ENCODE measurements at regions not wholly inside any gene's neighbourhood (a gene's known extent, or its start where the extent isn't known, plus 50 kb on each side); places are given as distances from the start of the nearest gene placed in this dataset.

DNA sequence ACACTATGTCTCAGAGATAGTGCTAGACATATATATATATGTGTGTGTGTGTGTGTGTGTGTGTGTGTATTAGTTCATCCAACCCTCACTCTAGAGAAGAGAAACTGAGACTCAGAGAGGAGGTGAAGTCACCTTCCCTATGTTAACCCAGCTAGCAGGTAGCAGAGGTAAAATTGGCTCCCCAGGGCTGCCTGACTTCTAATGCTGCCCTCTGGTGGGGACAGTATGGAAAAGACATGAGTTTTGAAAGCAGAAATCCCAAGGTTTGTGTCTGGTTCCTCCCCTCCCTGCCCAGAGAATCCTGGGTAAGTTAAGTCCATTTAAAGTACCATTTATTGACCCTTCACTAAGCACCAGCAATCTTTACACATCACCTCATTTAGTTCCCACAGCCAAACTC is 137.7 kb downstream of the THNSL2 start:
- TF ChIP-seq SMC3 (IDR thresholded peaks at IDR 0.05; ENCODE audit: borderline replicate concordance, low read length) (peak; percentile 45; the same call in 1 of the 2 replicates), RAD21 (IDR thresholded peaks at IDR 0.05; ENCODE audit: insufficient read depth, low read depth, low read length) (peak; percentile 32; the same call in 1 of the 2 replicates), CEBPB (IDR thresholded peaks at IDR 0.05; ENCODE audit: borderline replicate concordance in 1 of 2, low read depth in 2 of 2, low read length in 2 of 2) (no peak)
- TF ChIP-seq, protein P1, sequence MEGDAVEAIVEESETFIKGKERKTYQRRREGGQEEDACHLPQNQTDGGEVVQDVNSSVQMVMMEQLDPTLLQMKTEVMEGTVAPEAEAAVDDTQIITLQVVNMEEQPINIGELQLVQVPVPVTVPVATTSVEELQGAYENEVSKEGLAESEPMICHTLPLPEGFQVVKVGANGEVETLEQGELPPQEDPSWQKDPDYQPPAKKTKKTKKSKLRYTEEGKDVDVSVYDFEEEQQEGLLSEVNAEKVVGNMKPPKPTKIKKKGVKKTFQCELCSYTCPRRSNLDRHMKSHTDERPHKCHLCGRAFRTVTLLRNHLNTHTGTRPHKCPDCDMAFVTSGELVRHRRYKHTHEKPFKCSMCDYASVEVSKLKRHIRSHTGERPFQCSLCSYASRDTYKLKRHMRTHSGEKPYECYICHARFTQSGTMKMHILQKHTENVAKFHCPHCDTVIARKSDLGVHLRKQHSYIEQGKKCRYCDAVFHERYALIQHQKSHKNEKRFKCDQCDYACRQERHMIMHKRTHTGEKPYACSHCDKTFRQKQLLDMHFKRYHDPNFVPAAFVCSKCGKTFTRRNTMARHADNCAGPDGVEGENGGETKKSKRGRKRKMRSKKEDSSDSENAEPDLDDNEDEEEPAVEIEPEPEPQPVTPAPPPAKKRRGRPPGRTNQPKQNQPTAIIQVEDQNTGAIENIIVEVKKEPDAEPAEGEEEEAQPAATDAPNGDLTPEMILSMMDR (IDR thresholded peaks at IDR 0.05 in 2 of 3, conservative IDR thresholded peaks at IDR 0.05 in 1 of 3; ENCODE audit: control insufficient read depth in 2 of 3, extremely low read depth in 1 of 3, insufficient read depth in 1 of 3, low read depth in 3 of 3, low read length in 3 of 3) = peak; percentile 35 to 48 (median 46); a peak in 5 of 6 replicates
- ChIA-PET POLR2A (no interaction called here), CTCF (interaction anchor here (0.7 to 2.4 kb wide), 12 partner anchors 8 to 123 kb away, joined by 3 to 19 read pairs (median 4); no protein-coding TSS in a partner anchor), RAD21 (ENCODE audit: unreplicated experiment) (interaction anchor here (0.7 to 1.9 kb wide), 4 partner anchors 12 to 116 kb away, joined by 3 to 12 read pairs (median 4); no protein-coding TSS in a partner anchor), SMC1A (ENCODE audit: uncharacterized antibody, unreplicated experiment) (interaction anchor here (0.9 to 3.0 kb wide), 4 partner anchors 13 to 117 kb away, joined by 3 to 17 read pairs (median 4); no protein-coding TSS in a partner anchor)
- BruUV-seq (replicated peaks) = no TSS peak
- intact Hi-C loops (cut with micrococcal nuclease; ENCODE audit: unreplicated experiment) (loop anchor here (5.0 kb wide), 1 partner anchor 116 kb away; no protein-coding TSS in a partner anchor), in situ Hi-C loops (cut with MboI) (no loop called here)
- Histone ChIP-seq H3K79me2 (ENCODE audit: control insufficient read depth, insufficient read depth, low read length) (no peaks in the 10 kb centered on the region), H3K27me3 (replicated peaks in 1 of 2; ENCODE audit: control insufficient read depth in 2 of 2, insufficient read depth in 2 of 2, low read length in 1 of 2) (no peaks in the 10 kb centered on the region), H3K36me3 (ENCODE audit: control insufficient read depth in 2 of 2, insufficient read depth in 2 of 2, low read length in 1 of 2) (no peaks in the 10 kb centered on the region), H3K27ac (ENCODE audit: control insufficient read depth, insufficient read depth) (no peak overlapping the region), H3K9ac (ENCODE audit: control insufficient read depth, insufficient read depth, low read length) (no peak overlapping the region), H3K4me1 (ENCODE audit: control insufficient read depth, insufficient read depth, low read length) (no peaks in the 10 kb centered on the region), H3K9me3 (replicated peaks; ENCODE audit: control insufficient read depth, insufficient read depth, low read length) (no peaks in the 10 kb centered on the region), H3K4me3 (no peak overlapping the region), H2AFZ (ENCODE audit: control insufficient read depth, low read depth, low read length) (no peak overlapping the region), H4K20me1 (ENCODE audit: control insufficient read depth, insufficient read depth) (no peaks in the 10 kb centered on the region), H3K4me2 (ENCODE audit: control insufficient read depth, insufficient read depth) (no peak overlapping the region)
- no peak for DNase-seq (ENCODE audit: low read depth, low spot score)
- no peak for FAIRE-seq
- peak; percentile 56 for ATAC-seq

DNA sequence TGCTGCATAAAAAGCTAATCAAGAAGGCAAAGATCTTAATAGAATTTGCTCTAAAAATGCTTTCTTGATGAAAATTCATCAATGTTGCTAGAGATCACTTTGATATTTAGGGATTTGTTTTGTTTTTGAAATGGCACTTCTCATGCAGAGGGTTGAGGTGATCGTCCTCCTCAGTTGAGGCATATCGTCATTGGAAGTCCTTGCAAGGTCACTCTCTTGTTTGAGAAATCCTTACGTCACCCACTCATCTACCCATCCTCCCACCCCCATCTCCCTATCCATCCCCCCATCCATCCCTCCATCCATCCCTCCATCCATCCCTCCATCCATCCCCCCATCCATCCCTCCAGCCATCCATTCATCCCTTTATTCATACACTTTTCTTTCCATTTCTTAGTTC is 133.7 kb downstream of the THNSL2 start:
- Histone ChIP-seq H3K4me1 (ENCODE audit: control insufficient read depth, insufficient read depth, low read length) (no peaks in the 10 kb centered on the region), H3K9me3 (replicated peaks; ENCODE audit: control insufficient read depth, insufficient read depth, low read length) (no peaks in the 10 kb centered on the region), H3K27me3 (replicated peaks in 1 of 2; ENCODE audit: control insufficient read depth in 2 of 2, insufficient read depth in 2 of 2, low read length in 1 of 2) (no peaks in the 10 kb centered on the region), H4K20me1 (ENCODE audit: control insufficient read depth, insufficient read depth) (no peaks in the 10 kb centered on the region), H3K27ac (ENCODE audit: control insufficient read depth, insufficient read depth) (no peak overlapping the region), H3K9ac (ENCODE audit: control insufficient read depth, insufficient read depth, low read length) (no peak overlapping the region), H3K4me2 (ENCODE audit: control insufficient read depth, insufficient read depth) (no peak overlapping the region), H3K4me3 (no peak overlapping the region), H2AFZ (ENCODE audit: control insufficient read depth, low read depth, low read length) (no peak overlapping the region), H3K79me2 (ENCODE audit: control insufficient read depth, insufficient read depth, low read length) (no peaks in the 10 kb centered on the region), H3K36me3 (ENCODE audit: control insufficient read depth in 2 of 2, insufficient read depth in 2 of 2, low read length in 1 of 2) (no peaks in the 10 kb centered on the region)
- ChIA-PET CTCF (no interaction called here), SMC1A (ENCODE audit: uncharacterized antibody, unreplicated experiment) (interaction anchor here (0.8 kb wide), 1 partner anchor 18 kb away, joined by 3 read pairs; no protein-coding TSS in a partner anchor), RAD21 (ENCODE audit: unreplicated experiment) (no interaction called here), POLR2A (no interaction called here)
- intact Hi-C loops (cut with micrococcal nuclease; ENCODE audit: unreplicated experiment) = no loop called here
- no peak for FAIRE-seq
- BruUV-seq (replicated peaks) = no TSS peak
- in situ Hi-C loops (cut with MboI) = no loop called here
- ATAC-seq = no peak
- DNase-seq (ENCODE audit: low read depth, low spot score) = no peak
- WGBS (ENCODE audit: insufficient coverage, insufficient replicate concordance, low lambda C conversion rate, missing lambda C conversion rate) = 39% methylated on average over 3 of the region's 3 CpGs
- TF ChIP-seq ZNF384 (IDR thresholded peaks at IDR 0.05; ENCODE audit: borderline replicate concordance, low read depth, low read length) (no peak), SREBF1 (IDR thresholded peaks at IDR 0.05; ENCODE audit: low read length) (no peak), YBX1 (IDR thresholded peaks at IDR 0.05) (no peak), CHD4 (IDR thresholded peaks at IDR 0.05) (no peak), EED (IDR thresholded peaks at IDR 0.05; ENCODE audit: low read depth) (no peak), RELA (IDR thresholded peaks at IDR 0.05; ENCODE audit: borderline replicate concordance, partially characterized antibody) (no peak)
- TF ChIP-seq, protein P2, sequence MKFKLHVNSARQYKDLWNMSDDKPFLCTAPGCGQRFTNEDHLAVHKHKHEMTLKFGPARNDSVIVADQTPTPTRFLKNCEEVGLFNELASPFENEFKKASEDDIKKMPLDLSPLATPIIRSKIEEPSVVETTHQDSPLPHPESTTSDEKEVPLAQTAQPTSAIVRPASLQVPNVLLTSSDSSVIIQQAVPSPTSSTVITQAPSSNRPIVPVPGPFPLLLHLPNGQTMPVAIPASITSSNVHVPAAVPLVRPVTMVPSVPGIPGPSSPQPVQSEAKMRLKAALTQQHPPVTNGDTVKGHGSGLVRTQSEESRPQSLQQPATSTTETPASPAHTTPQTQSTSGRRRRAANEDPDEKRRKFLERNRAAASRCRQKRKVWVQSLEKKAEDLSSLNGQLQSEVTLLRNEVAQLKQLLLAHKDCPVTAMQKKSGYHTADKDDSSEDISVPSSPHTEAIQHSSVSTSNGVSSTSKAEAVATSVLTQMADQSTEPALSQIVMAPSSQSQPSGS (IDR thresholded peaks at IDR 0.05; ENCODE audit: low read length) = no peak
- TF ChIP-seq, protein P3, sequence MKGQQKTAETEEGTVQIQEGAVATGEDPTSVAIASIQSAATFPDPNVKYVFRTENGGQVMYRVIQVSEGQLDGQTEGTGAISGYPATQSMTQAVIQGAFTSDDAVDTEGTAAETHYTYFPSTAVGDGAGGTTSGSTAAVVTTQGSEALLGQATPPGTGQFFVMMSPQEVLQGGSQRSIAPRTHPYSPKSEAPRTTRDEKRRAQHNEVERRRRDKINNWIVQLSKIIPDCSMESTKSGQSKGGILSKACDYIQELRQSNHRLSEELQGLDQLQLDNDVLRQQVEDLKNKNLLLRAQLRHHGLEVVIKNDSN (IDR thresholded peaks at IDR 0.05; ENCODE audit: borderline replicate concordance, extremely low read length, insufficient read depth, low read depth, low read length) = no peak
